NCI-H524 treated with DMSO at 0.1 percent for 48 hours (cell line): ENCODE measurements at regions not wholly inside any gene's neighbourhood (a gene's known extent, or its start where the extent isn't known, plus 50 kb on each side); places are given as distances from the start of the nearest gene placed in this dataset.
"Not testable (repeated sequence)": the region's sequence is repeated elsewhere in the genome, so short reads cannot be mapped to it uniquely, and the experiment has no call there.

Experiments used
- DNase-seq: peaks from one replicate; lab custom pipeline; 2025; lab: John Stamatoyannopoulos, UW

DNA sequence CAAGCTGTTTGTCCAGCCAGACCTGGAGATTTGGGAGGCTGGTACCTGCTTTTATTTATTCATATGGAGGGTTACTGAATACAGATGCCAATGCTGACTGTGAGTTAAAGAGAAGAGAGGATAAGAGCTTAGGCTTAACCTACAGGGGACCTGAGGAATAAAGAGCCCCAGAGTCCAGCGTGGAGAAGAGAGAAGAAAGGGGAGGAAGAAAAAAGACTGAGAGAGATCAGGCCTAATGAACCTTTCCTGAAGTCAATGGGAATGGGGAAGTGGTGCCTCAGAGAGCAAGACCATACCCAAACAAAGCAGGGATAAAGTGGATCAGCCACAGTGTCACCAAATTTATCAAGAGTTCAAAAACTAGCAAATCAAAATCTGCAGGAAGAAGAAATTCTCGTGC lies 348.6 kb upstream of the KCNH7 start:
- DNase-seq = no peak

GRCh38 chr2:163185160-163185559 lies 346.6 kb upstream of the KCNH7 start:
- DNase-seq = peak; percentile 96

DNA sequence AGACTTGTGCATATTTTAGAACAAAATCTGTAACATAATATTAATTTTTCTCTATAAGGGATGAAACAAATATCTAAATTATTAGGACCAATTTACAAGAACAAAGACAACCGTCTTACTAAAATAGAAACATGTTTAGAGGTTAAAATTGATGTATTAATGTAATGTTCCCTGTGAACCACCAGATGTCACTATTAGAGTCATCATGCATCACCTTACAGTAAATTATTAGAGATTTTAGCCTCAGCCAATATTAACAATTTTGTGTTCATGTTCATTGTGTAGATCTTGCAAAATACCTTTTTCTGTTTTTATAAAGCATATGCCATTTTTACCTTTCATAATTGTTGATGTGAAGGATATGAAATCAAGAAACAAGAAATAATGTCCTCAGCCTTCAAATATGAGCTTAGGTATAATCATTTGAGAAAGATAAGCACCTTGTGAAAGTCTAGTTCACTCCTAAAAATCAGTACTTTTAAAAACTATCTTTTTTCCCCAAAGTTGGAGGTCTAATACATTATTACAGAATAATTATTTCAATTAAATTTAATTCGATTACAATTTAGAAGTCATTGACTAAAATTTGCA lies 344.3 kb upstream of the KCNH7 start:
- no peak for DNase-seq

GRCh38 chr2:163177592-163177991 lies 339.0 kb upstream of the KCNH7 start:
- no peak for DNase-seq

- no peak for DNase-seq
These were observed 336.7 kb upstream of the KCNH7 start for GRCh38 chr2:163175294-163175693.

- no peak for DNase-seq
These were observed 335.0 kb upstream of the KCNH7 start for GRCh38 chr2:163173591-163173990.

- no peak for DNase-seq
These were observed 333.4 kb upstream of the KCNH7 start for GRCh38 chr2:163171786-163172530.

DNA sequence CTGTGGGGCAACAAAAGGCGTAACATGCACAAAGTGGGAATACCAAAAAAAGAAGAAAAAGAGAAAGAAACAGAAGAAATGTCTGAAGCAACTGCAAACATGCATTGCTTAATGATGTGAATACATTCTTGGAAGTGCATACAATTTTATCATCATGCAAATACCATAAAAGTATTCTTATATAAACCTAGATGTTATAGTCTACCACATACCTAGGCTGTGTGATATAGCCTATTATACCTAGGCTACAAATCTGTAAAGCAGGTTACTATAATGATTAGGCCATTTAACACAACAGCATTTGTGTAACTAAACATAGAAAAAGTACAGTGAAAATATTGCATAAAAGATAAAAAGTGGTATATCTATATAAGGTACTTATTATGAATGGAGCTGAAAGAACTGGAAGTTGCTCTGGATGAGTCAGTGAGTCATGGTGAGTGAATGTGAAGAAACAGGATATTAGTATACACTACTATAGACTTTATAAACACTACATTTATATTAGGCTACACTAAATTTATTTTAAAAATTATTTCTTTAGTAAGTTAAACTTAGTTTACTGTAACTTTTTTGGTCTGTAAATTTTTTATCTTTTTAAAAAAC lies 319.4 kb upstream of the KCNH7 start:
- no peak for DNase-seq

DNA sequence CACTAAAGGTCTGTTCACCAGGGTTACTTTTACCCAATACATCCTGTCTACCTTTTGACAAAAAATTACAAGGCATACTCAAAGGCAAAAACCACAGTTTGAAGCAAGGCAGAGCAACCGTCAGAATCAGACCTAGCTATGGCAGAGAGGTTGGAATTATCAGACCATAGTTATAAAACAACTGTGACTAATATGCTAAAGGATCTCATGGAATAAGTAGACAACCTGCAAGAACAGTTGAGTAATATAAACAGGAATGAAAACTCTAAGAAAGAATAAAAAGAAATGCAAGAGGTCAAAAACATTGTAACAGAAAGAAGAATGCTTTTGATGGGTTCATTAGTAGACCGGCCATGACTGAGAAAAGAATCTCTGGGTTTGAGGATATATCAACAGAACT lies 318.8 kb upstream of the KCNH7 start:
- no peak for DNase-seq

- DNase-seq = no peak
These were observed 317.4 kb upstream of the KCNH7 start for GRCh38 chr2:163155925-163156324.

DNA sequence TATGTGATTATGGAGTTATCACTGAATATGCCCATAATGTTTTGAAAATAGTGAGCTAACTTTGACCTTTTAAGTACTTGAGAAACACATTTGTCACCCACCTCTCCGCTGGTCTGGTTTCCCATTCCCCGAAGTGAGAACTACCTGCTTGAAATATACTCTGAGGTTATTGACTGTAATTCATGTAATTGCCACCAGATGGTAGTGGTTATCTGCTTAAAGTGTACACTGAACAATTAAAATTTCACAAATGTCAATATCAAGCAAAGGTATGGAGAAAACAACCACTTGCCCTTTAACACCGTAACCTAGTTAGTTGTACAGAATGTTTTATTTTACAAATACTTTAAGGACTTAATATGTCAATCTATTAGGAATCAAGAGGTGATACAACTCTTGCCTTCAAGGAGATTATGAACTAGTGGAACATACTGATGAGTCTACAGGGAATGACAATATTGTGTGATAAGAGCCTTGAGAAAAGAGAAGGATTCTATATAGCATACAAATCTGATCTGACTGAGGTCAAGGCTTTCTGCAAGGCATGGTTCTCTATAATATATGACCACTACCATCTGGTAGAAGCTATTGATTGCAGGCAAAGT lies 316.8 kb upstream of the KCNH7 start:
- no peak for DNase-seq

GRCh38 chr2:163142618-163143017 lies 304.1 kb upstream of the KCNH7 start:
- no peak for DNase-seq

GRCh38 chr2:163138947-163139346 lies 300.4 kb upstream of the KCNH7 start:
- DNase-seq = no peak

GRCh38 chr2:163135256-163135655 lies 296.7 kb upstream of the KCNH7 start:
- DNase-seq = no peak

GRCh38 chr2:163133602-163134001 lies 295.0 kb upstream of the KCNH7 start:
- DNase-seq = no peak

DNA sequence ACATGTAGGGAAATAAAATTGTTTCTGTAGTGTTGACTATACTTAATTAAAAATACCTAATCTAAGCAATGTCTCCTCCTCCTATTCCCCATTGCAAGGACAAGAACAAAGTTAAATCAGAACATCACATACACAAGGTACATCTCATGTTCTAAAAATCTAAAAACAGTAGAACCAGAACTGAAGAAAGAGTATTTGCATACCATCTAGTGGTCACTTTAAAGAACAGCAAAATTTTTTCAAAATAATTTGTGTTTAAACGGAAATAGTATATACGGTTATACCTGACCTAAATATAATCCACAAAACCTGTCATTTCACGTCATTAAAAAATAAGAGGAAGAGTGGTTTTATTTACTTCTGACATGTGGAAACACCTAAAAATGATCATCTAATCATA lies 294.3 kb upstream of the KCNH7 start:
- DNase-seq = no peak

- DNase-seq = not testable (repeated sequence)
These were observed 293.6 kb upstream of the KCNH7 start for GRCh38 chr2:163132207-163132606.

GRCh38 chr2:163123526-163123925 lies 285.0 kb upstream of the KCNH7 start:
- DNase-seq = no peak

DNA sequence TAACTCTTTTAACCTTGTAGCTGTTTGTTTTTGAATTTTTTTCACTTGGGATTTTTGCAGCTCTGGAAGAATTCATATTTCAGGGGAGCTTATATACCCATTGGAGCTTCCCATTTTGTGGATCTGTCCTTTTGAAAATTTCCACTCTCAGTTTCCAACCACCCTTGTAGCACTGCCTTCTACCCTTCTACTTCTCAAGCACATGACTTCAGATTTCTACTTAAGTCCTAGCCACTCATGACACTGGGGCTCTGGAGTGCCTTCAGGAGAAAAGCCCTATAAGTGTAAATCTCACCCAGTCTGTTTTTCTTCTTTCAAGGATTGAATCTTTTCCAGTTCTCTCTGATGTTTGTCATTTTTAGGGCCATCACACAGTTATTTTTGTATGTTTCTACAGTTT lies 283.7 kb upstream of the KCNH7 start:
- no peak for DNase-seq

- DNase-seq = no peak
These were observed 282.9 kb upstream of the KCNH7 start for GRCh38 chr2:163121483-163121882.

DNA sequence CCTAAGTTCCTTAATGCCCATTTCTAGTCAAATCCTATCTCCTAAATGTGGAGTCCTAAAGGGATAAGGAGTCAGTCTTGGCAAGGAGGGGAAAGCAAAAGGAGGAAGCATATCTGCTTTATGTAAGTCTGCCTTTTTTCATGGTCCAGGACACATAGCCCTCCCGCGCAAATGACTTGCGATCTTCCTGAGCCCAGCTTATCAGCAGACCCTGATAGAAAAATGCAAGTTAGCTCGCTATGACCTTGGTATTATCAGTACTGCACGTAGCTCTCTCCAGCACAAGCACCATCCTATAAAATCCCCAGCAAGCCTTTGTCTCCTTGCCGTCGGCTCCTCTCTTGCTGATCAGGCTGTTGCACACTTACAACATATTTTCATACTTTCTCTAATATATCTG lies 281.4 kb upstream of the KCNH7 start:
- DNase-seq = no peak

GRCh38 chr2:163086940-163087339 lies 248.4 kb upstream of the KCNH7 start:
- no peak for DNase-seq

GRCh38 chr2:163085366-163086024 lies 246.9 kb upstream of the KCNH7 start:
- DNase-seq = peak; percentile 66
